Ascending aorta (tissue), 2 donors: ENCODE measurements at regions not wholly inside any gene's neighbourhood (a gene's known extent, or its start where the extent isn't known, plus 50 kb on each side); places are given as distances from the start of the nearest gene placed in this dataset.

Experiments
- DNase-seq, 2 donors: peaks; one replicate each; pipeline ENCODE4 v3.0.0-alpha.2; 2019; ENCODE audit warnings: low spot score in 2 of 2
- H3K27ac ChIP-seq, 2 donors: fragments of 200-600 bp; sonication (generic); one replicate each; pipeline ENCODE4 v1.5.1; 2016 to 2017; ENCODE audit warnings: mild to moderate bottlenecking in 1 of 2
- H3K27me3 ChIP-seq: fragments of 200-600 bp; sonication (generic); one replicate; pipeline ENCODE4 v1.5.1; 2017
- H3K36me3 ChIP-seq, 2 donors: fragments of 200-600 bp; sonication (generic); one replicate each; pipeline ENCODE4 v1.5.1; 2016
- H3K4me1 ChIP-seq, 2 donors: fragments of 200-600 bp; sonication (generic); one replicate each; pipeline ENCODE4 v1.5.1; 2016 to 2017; ENCODE audit warnings: mild to moderate bottlenecking in 1 of 2
- H3K4me3 ChIP-seq, 2 donors: fragments of 200-600 bp; sonication (generic); one replicate each; pipeline ENCODE4 v1.5.1; 2016 to 2017; ENCODE audit warnings: mild to moderate bottlenecking in 1 of 2
- H3K9me3 ChIP-seq, 2 donors: fragments of 200-600 bp; sonication (generic); one replicate each; pipeline ENCODE4 v1.5.1; 2016
- CTCF ChIP-seq, 3 experiments: fragments of 200-600 bp in 2 of 3; fragments of 450-650 bp in 1 of 3; sonication (generic) in 2 of 3; IDR thresholded peaks; one replicate each; pipeline ENCODE4 v1.5.1; 2016 to 2019; ENCODE audit warnings: antibody characterized with exemption in 3 of 3, mild to moderate bottlenecking in 1 of 3, moderate library complexity in 1 of 3
- intact Hi-C: fragments of 100-400 bp; cut with DNase I; formaldehyde crosslinking; loops from one replicate; pipeline ENCODE4 v1.15.1; 2023

DNA sequence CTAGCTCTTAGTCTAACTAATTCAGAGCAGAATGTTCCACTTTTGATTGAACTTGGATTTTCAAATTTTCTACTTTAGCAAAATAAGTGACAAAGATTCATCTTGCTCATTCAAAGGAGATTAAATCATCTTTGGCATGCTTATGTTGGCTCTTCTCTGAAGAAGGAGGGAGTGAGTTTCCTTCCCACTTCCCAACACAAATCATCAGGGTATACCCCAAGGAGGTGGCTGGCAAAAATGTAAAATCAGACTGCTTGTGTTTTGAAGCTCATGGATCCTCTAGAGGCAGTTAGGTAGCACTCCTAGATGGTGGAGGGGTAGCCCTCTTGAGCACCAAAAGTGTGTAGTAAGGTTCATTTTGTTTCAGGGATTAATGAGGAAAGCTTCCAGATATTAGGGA is 343.1 kb downstream of the OSTF1 start:
- H3K4me1 ChIP-seq = peaks cover 2 to 13% of the 10 kb centered on the region in 2 donors
- H3K9me3 ChIP-seq = no peaks in the 10 kb centered on the region
- no peak for TF ChIP-seq CTCF (IDR thresholded peaks at IDR 0.05)
- no peak overlapping the region for H3K4me3 ChIP-seq
- H3K36me3 ChIP-seq = no peaks in the 10 kb centered on the region
- peak overlapping the region; percentile 40 to 48 for H3K27ac ChIP-seq
- H3K27me3 ChIP-seq = no peaks in the 10 kb centered on the region
- no peak for DNase-seq
- intact Hi-C loops = no loop called here

DNA sequence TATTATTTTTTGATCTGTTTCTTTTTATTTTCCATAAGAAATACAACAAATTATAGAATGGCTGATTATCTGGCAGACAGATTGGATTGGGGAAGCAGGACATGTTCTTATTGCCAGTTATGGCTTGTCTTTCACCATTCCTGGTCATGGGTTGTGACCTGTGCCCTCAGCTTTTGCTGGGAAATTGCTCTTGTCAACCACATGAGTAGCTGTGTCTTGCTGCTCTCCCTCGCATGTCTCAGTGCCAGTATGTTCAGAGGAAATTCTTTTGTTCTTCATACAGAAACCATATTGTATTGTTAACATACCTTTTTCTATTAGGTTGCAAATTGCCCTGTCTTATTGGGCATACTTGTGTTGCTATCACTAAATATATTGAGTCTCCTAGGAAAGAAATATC is 344.1 kb downstream of the OSTF1 start:
- intact Hi-C loops = no loop called here
- Histone ChIP-seq H3K4me3 (no peak overlapping the region), H3K4me1 (peaks cover 2 to 13% of the 10 kb centered on the region in 2 donors), H3K36me3 (no peaks in the 10 kb centered on the region), H3K27ac (peak overlapping the region in 1 of 2 donors; percentile 48), H3K9me3 (no peaks in the 10 kb centered on the region), H3K27me3 (no peaks in the 10 kb centered on the region)
- no peak for TF ChIP-seq CTCF (IDR thresholded peaks at IDR 0.05)
- DNase-seq = no peak

DNA sequence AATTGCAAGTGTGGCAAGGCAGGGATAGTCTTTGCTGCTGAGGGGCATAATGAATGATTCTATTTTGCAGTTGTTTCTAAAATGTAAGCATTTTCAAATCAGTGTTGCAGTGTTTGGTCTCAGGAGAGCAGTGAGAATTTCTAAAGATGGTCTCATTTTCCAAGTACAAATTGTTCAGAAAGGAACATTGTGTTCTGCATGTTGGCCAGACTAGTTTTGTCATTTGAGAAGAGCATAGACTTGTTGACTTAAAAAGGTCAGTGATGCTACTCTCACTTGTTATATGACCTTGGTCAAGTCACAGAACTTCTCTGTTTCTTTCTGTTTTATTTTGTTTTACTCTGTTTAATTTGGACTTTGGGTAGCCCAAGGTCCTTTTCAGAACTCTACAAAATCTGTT is 344.6 kb downstream of the OSTF1 start:
- no peak overlapping the region for H3K4me3 ChIP-seq
- no peaks in the 10 kb centered on the region for H3K27me3 ChIP-seq
- intact Hi-C loops = no loop called here
- TF ChIP-seq CTCF (IDR thresholded peaks at IDR 0.05) = no peak
- no peaks in the 10 kb centered on the region for H3K36me3 ChIP-seq
- peaks cover 2 to 13% of the 10 kb centered on the region in 2 donors for H3K4me1 ChIP-seq
- no peak for DNase-seq
- peak overlapping the region in 1 of 2 donors; percentile 4 for H3K27ac ChIP-seq
- H3K9me3 ChIP-seq = no peaks in the 10 kb centered on the region

DNA sequence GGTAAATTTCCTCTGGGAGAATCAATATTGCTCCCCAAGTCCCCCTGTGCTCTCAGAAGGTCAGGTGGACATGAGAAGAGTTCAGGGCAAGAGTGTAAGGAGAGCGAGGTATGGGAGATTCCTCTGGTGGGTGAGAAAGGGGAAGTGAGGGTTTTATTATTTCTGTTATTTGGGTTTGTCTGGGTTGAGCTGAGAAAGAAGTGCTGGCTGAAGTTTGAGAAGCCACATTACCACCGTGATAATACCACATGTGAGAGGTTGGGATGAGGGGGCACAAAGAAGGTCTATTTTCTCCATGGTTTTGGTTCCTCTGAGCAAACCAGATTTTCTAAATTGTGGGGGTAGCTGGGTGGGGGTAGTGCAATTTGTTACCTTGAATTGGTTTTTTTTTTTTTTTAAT is 350.4 kb downstream of the OSTF1 start:
- Histone ChIP-seq H3K27me3 (no peaks in the 10 kb centered on the region), H3K36me3 (no peaks in the 10 kb centered on the region), H3K4me1 (no peaks in the 10 kb centered on the region), H3K4me3 (no peak overlapping the region), H3K27ac (no peak overlapping the region), H3K9me3 (no peaks in the 10 kb centered on the region)
- no peak for DNase-seq
- TF ChIP-seq CTCF (IDR thresholded peaks at IDR 0.05) = no peak
- intact Hi-C loops = no loop called here

DNA sequence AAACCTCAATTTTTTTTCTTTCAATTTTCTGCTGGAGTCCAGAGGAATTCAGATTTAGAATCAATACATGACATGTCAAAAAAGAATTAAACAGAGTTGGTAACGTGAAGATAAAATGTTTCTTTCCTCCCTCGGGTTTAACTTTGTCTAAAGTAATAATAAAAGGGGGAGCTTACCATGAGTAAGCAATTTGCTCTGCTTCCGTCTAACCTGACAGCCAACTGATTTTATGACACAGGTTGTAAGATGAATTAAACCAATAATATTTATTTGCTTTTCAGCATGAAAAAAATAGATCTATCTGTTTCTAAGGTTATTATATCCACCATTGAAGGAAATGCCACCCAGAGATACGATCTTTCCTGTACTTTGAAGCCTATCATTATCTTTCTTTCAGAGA is 352.6 kb downstream of the OSTF1 start:
- no peak overlapping the region for H3K4me3 ChIP-seq
- H3K36me3 ChIP-seq = no peaks in the 10 kb centered on the region
- DNase-seq = no peak
- intact Hi-C loops = no loop called here
- H3K27me3 ChIP-seq = no peaks in the 10 kb centered on the region
- H3K9me3 ChIP-seq = no peaks in the 10 kb centered on the region
- H3K27ac ChIP-seq = no peak overlapping the region
- no peak for TF ChIP-seq CTCF (IDR thresholded peaks at IDR 0.05)
- H3K4me1 ChIP-seq = no peaks in the 10 kb centered on the region

DNA sequence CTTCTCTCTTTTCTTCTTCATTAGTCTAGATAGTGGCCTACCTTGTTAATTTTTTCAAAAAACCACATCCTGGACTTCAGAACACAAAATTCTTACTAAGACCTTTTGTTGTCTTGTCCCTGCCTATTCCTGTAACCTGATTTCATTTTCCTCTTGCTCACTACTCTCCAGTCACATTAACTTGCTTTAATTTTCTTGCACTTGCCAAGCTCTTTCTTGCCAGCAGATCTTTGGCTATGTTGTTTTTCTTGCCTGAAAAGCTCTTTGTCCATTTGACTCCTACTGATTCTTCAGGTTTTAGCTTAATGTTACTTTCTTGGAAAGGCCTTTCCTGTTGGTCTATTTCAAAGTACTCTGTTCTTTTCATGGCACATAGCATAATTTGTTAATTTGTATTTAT is 356.8 kb downstream of the OSTF1 start:
- Histone ChIP-seq H3K4me3 (no peak overlapping the region), H3K27me3 (no peaks in the 10 kb centered on the region), H3K9me3 (no peaks in the 10 kb centered on the region), H3K4me1 (no peaks in the 10 kb centered on the region), H3K27ac (no peak overlapping the region), H3K36me3 (no peaks in the 10 kb centered on the region)
- DNase-seq = no peak
- no peak for TF ChIP-seq CTCF (IDR thresholded peaks at IDR 0.05)
- intact Hi-C loops = no loop called here
